Epithelial cell of esophagus (primary cell): ENCODE measurements at regions not wholly inside any gene's neighbourhood (a gene's known extent, or its start where the extent isn't known, plus 50 kb on each side); places are given as distances from the start of the nearest gene placed in this dataset.

Source experiments
- DNase-seq: peaks from one replicate; pipeline ENCODE4 v3.0.0; 2010; ENCODE audit warnings: low read depth
- H3K4me3 ChIP-seq: 2 replicates; pipeline ENCODE4 v1.5.1; 2011; ENCODE audit warnings: mild to moderate bottlenecking, low read length, control low read depth
- TF ChIP-seq, protein P1 (sequence below): IDR thresholded peaks from 2 replicates; pipeline ENCODE4 v1.5.1; 2011; ENCODE audit warnings: low read depth, mild to moderate bottlenecking, low read length, control low read depth, inconsistent platforms; ENCODE audit not compliant: insufficient read depth; ENCODE audit errors: missing control alignments

DNA sequence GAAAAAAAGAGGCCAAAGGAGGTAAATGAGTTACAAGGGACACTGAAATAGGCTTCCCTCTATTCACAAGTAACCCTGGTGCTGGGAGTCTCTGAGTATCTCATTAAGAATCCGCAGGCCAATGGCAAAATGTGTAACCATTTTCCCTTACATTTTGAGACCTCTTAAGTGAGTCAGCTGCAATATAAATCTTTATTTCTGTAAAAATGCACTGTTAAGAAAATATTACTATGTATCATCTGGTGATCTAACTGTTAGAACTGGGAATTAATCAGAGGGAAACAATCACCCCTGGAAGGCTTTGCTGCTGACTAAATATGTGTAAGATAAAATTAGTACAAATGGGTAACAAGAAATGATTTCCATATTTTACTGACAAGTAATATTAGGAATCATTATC is 483.1 kb upstream of the CHST9 start:
- H3K4me3 ChIP-seq: no peak overlapping the region
- TF ChIP-seq, protein P1, sequence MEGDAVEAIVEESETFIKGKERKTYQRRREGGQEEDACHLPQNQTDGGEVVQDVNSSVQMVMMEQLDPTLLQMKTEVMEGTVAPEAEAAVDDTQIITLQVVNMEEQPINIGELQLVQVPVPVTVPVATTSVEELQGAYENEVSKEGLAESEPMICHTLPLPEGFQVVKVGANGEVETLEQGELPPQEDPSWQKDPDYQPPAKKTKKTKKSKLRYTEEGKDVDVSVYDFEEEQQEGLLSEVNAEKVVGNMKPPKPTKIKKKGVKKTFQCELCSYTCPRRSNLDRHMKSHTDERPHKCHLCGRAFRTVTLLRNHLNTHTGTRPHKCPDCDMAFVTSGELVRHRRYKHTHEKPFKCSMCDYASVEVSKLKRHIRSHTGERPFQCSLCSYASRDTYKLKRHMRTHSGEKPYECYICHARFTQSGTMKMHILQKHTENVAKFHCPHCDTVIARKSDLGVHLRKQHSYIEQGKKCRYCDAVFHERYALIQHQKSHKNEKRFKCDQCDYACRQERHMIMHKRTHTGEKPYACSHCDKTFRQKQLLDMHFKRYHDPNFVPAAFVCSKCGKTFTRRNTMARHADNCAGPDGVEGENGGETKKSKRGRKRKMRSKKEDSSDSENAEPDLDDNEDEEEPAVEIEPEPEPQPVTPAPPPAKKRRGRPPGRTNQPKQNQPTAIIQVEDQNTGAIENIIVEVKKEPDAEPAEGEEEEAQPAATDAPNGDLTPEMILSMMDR: no peak
- DNase-seq: peak; percentile 7

DNA sequence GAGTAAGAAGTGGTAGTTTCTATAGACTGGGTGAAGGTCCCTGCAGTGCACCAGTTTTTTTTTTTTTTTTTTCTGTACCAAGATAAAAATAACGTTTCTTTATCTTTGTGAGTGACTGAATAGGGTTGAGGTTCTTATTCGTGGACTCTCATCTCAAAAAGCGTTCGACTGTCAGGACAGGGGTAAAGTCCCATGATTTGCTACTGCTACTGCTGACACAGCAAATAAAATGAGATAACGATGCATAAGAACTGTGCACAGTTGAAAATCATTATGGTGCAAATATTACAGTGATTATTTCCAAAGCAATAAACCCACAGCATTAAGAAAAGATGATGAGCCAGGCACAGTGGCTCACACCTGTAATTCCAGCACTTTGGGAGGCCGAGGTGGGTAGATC is 482.0 kb upstream of the CHST9 start:
- TF ChIP-seq, protein P1: no peak
- no peak for DNase-seq
- H3K4me3 ChIP-seq: no peak overlapping the region

DNA sequence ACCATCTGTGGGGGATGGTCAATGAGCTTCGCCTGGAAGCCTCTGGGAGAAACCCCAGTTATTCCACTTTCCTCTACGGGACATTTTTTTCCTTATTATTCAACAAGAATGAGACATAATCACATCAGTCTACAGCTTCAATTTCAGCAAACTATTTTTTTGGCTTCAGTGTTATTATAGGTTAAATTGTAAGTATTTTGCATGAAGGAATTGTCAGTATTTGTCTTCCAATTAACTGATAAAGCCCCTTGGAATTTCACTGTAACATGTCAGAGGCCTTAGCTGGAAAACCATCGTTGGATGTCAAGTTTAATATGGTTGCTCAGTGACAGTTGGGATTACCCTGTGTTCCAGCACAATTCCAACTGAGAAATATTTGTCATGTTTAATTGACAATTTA is 480.9 kb upstream of the CHST9 start:
- TF ChIP-seq, protein P1: no peak
- H3K4me3 ChIP-seq: no peak overlapping the region
- no peak for DNase-seq

DNA sequence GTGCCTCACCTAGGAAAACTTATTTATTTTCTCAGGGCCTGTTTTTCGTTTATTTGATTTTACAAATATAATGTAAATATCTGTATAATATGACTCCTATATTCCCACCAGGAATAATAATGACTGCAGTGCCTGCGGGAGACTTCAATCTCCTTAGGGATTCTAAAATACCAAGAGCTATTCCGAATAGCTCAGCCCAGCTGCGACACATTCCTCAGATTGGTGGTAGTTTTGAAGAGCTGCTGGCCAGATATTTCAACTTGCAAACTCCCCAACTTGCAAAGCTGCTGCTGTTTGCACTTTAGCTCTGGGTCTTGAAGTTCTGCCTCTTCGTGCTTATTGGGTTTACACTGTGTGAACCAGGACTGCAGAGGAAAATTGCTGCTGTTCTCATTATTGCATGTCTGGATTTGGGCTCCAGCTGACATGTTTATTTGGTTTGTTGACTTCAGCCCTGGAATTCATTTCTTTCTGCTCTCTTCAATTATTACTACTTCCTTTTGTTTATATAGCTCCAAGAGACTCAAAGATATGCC is 480.2 kb upstream of the CHST9 start:
- H3K4me3 ChIP-seq: no peak overlapping the region
- DNase-seq: no peak
- TF ChIP-seq, protein P1: no peak

DNA sequence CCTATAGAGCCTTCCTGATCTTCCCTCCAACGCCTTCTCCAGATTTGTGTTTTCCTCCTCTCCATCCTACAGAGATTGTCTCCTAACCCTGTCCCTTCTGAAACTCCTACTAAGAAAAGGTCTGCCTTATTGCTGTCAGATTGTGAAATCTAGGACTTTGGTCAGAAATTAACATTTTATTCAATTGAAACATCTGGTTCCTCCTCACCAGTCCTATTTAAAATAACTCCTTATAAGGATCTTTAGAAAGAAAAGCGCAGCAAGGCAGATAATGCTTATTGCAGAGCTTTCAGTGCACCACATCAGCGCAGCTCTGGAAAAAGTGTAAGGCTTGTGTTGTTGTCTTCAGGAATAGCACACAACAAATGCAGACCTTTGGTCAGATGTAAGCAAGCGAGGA is 477.8 kb upstream of the CHST9 start:
- H3K4me3 ChIP-seq: no peak overlapping the region
- TF ChIP-seq, protein P1: no peak
- DNase-seq: no peak

DNA sequence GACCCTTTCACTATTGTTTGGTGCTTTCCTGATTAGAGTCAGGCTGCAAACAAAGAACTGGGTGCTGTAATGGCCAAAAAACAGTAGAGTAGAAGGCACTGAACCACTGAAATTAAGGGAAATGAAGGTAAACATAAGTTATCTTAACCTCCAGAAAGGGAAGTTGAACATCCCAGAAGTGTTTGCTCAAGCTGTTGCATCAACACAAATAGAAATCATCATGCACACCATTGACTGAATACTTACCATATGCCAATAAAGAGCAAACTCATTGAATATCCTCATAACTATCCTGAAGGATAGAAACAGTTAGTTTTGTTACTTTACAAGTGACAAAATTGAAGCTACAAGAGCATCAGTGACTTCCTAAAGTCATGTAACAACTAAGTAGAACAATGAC is 477.4 kb upstream of the CHST9 start:
- TF ChIP-seq, protein P1: no peak
- no peak overlapping the region for H3K4me3 ChIP-seq
- no peak for DNase-seq

DNA sequence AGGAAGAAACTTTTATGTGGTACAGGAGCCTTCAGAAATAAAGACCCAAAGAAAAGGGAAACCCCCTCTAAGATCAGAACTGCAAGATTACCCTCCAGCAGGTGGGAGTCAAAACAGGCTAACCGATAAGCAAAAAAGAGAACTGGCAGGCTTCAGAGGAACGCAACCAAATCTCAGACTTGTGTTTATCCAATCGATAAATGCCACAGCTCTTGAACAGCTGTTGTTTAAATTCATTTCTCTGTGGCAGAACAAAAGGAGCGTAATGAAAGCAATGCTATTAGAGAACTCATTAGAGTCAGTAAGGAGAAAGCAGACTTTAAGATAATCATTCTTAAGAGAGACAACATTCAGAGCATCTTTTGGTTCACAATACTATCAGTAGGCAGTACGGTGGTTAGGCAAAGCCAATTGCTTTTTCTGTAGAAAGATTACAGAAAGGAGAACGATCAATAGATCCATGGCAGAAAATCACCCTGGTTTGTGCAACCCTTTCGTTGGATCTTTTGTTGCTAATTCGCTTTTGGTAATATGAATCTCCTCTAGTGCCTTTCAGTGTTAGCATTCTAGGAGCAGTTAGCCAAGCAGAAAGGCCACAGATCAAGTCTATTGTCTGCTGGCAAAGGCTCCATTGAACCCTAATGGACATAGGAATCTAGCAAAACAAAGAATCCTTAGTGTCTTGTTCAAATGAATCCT is 476.4 kb upstream of the CHST9 start:
- TF ChIP-seq, protein P1: no peak

More for the DNA sequence above, 476.4 kb upstream of the CHST9 start:
- DNase-seq: no peak
- no peak overlapping the region for H3K4me3 ChIP-seq
